NOMO-1 (cell line): ENCODE measurements at regions not wholly inside any gene's neighbourhood (a gene's known extent, or its start where the extent isn't known, plus 50 kb on each side); places are given as distances from the start of the nearest gene placed in this dataset.

Source experiments
- DNase-seq, 2 experiments: peaks; one replicate each; lab custom pipeline; 2025; ENCODE audit not compliant: unreplicated experiment in 2 of 2; lab: John Stamatoyannopoulos, UW

GRCh38 chr4:79088946-79089691 is 149.9 kb upstream of the PAQR3 start:
- no peak for DNase-seq

GRCh38 chr4:79087071-79087470 is 147.8 kb upstream of the PAQR3 start:
- no peak for DNase-seq

- no peak for DNase-seq
These were observed 144.3 kb upstream of the PAQR3 start for GRCh38 chr4:79083406-79084010.

GRCh38 chr4:79082997-79083396 is 143.8 kb upstream of the PAQR3 start:
- DNase-seq = no peak

GRCh38 chr4:79081973-79082372 is 142.7 kb upstream of the PAQR3 start:
- DNase-seq = no peak

- no peak for DNase-seq
These were observed 139.1 kb upstream of the PAQR3 start for GRCh38 chr4:79078339-79078738.

- DNase-seq = no peak
These were observed 134.8 kb upstream of the PAQR3 start for GRCh38 chr4:79074040-79074439.

GRCh38 chr4:79073471-79073870 is 134.2 kb upstream of the PAQR3 start:
- no peak for DNase-seq

GRCh38 chr4:79065262-79065661 is 126.0 kb upstream of the PAQR3 start:
- no peak for DNase-seq

GRCh38 chr4:79064806-79065205 is 125.6 kb upstream of the PAQR3 start:
- no peak for DNase-seq

- DNase-seq = no peak
These were observed 120.6 kb upstream of the PAQR3 start for GRCh38 chr4:79059631-79060399.

- no peak for DNase-seq
These were observed 118.5 kb upstream of the PAQR3 start for GRCh38 chr4:79057772-79058171.

- no peak for DNase-seq
These were observed 114.5 kb upstream of the PAQR3 start for GRCh38 chr4:79053754-79054153.

- no peak for DNase-seq
These were observed 111.3 kb upstream of the PAQR3 start for GRCh38 chr4:79050541-79050880.

- DNase-seq = no peak
These were observed 110.8 kb upstream of the PAQR3 start for GRCh38 chr4:79049840-79050540.

GRCh38 chr4:79048878-79049277 is 109.6 kb upstream of the PAQR3 start:
- no peak for DNase-seq

GRCh38 chr4:79047316-79047715 is 108.1 kb upstream of the PAQR3 start:
- no peak for DNase-seq

GRCh38 chr4:79046016-79046592 is 106.9 kb upstream of the PAQR3 start:
- no peak for DNase-seq

- no peak for DNase-seq
These were observed 105.0 kb upstream of the PAQR3 start for GRCh38 chr4:79044141-79044659.

GRCh38 chr4:79043138-79043537 is 103.9 kb upstream of the PAQR3 start:
- DNase-seq = no peak
